Astrocyte (in vitro differentiated cells and primary cell): ENCODE measurements at regions not wholly inside any gene's neighbourhood (a gene's known extent, or its start where the extent isn't known, plus 50 kb on each side); places are given as distances from the start of the nearest gene placed in this dataset.

ENCODE experiments used
- CTCF ChIP-seq: IDR thresholded peaks from 2 replicates; pipeline ENCODE4 v1.5.1; 2011; ENCODE audit warnings: low read depth, mild to moderate bottlenecking, inconsistent platforms, low read length, moderate library complexity; ENCODE audit not compliant: insufficient read depth
- EZH2 ChIP-seq: IDR thresholded peaks from 2 replicates; pipeline ENCODE4 v1.6.1; 2012; ENCODE audit warnings: mild to moderate bottlenecking, low read length, inconsistent platforms; ENCODE audit not compliant: insufficient read depth

GRCh38 chr5:113937301-113937700 is 423.8 kb downstream of the YTHDC2 start:
- no peak for TF ChIP-seq CTCF
- no peak for TF ChIP-seq EZH2
